ENCODE measurements at regions not wholly inside any gene's neighbourhood (a gene's known extent, or its start where the extent isn't known, plus 50 kb on each side); places are given as distances from the start of the nearest gene placed in this dataset.
A peak's percentile ranks its signal among the peaks of the same experiment; 100 is the strongest.

- no peaks in the 10 kb centered on the region for H3K79me2 ChIP-seq (ENCODE audit: control insufficient read depth, insufficient read depth, low read length)
- TSS peak; percentile 55 for BruUV-seq (replicated peaks)
- H3K27ac ChIP-seq (ENCODE audit: insufficient read depth, low read depth, low read length) = peak overlapping the region; percentile 80
- FAIRE-seq (peak; percentile 92), DNase-seq (ENCODE audit: low read depth, low spot score) (peak; percentile 77)
- H3K4me1 ChIP-seq (ENCODE audit: control insufficient read depth, extremely low read depth, insufficient read depth, low read length) = peaks cover 26% of the 10 kb centered on the region
- H3K27me3 ChIP-seq (ENCODE audit: control insufficient read depth in 2 of 2, insufficient read depth in 2 of 2, low read length in 2 of 2) = no peaks in the 10 kb centered on the region
- no peaks in the 10 kb centered on the region for H4K20me1 ChIP-seq (replicated peaks; ENCODE audit: control insufficient read depth, extremely low read depth, insufficient read depth, low read length)
- no peaks in the 10 kb centered on the region for H3K9me3 ChIP-seq (replicated peaks; ENCODE audit: control insufficient read depth, insufficient read depth, low read length)
- H3K36me3 ChIP-seq (ENCODE audit: control insufficient read depth in 2 of 2, extremely low read depth in 1 of 2, insufficient read depth in 2 of 2, low read length in 2 of 2) = no peaks in the 10 kb centered on the region
- dilution Hi-C loops (cut with MboI; ENCODE audit: extremely low pct_ligation_motif_present, low sequenced_read_pairs) (no loop called here), intact Hi-C loops (cut with micrococcal nuclease) (loop anchor here (1.0 to 5.0 kb wide), 3 partner anchors 8 to 270 kb away; partner anchors contain the start of gene TENT5A)
- H2AFZ ChIP-seq (ENCODE audit: low read depth, low read length) = peak overlapping the region; percentile 27
- H3K4me3 ChIP-seq (replicated peaks in 1 of 3; ENCODE audit: insufficient read depth in 1 of 3, low read depth in 1 of 3, low read length in 3 of 3) = no peak overlapping the region
- CTCF ChIA-PET = interaction anchor here (1.0 to 5.1 kb wide), 4 partner anchors 14 to 1809 kb away, joined by 3 to 30 read pairs (median 6); no protein-coding TSS in a partner anchor
- peak overlapping the region; percentile 43 for H3K4me2 ChIP-seq (ENCODE audit: insufficient read depth, low read length)
- no peaks in the 10 kb centered on the region for H3K9me1 ChIP-seq (replicated peaks; ENCODE audit: control insufficient read depth, extremely low read depth, insufficient read depth, low read length)
- H3K9ac ChIP-seq (replicated peaks; ENCODE audit: extremely low read depth, insufficient read depth, low read length) = peak overlapping the region; percentile 23
- TF ChIP-seq POLR2A (IDR thresholded peaks at IDR 0.05; ENCODE audit: low read depth, low read length) (peak; percentile 32), MAX (IDR thresholded peaks at IDR 0.05; ENCODE audit: insufficient read depth, insufficient read length) (no peak), MYC (IDR thresholded peaks at IDR 0.05; ENCODE audit: low read depth, low read length) (no peak), FOS (IDR thresholded peaks at IDR 0.05; ENCODE audit: borderline replicate concordance, insufficient read depth, low read length) (peak; percentile 95), CTCF (IDR thresholded peaks at IDR 0.05; ENCODE audit: extremely low read depth in 1 of 2, insufficient read depth in 1 of 2, low read depth in 1 of 2, low read length in 2 of 2) (no peak), GATA2 (IDR thresholded peaks at IDR 0.05; ENCODE audit: insufficient read depth, insufficient read length, low read depth, low read length) (peak; percentile 80), JUN (IDR thresholded peaks at IDR 0.05; ENCODE audit: borderline replicate concordance, insufficient read depth, insufficient read length, low read depth) (peak; percentile 89), POLR2AphosphoS5 (IDR thresholded peaks at IDR 0.05; ENCODE audit: insufficient read depth, low read depth, low read length) (peak; percentile 71), EZH2 (IDR thresholded peaks at IDR 0.05; ENCODE audit: borderline replicate concordance, low read depth, low read length, severe bottlenecking) (no peak)
- POLR2A ChIA-PET = no interaction called here
These were observed 224.9 kb downstream of the IBTK start for GRCh38 chr6:82022614-82023129.

Data from endothelial cell of umbilical vein (primary cell).